Astrocyte (in vitro differentiated cells and primary cell): ENCODE measurements at regions not wholly inside any gene's neighbourhood (a gene's known extent, or its start where the extent isn't known, plus 50 kb on each side); places are given as distances from the start of the nearest gene placed in this dataset.

Source experiments
- DNase-seq: peaks from one replicate; pipeline ENCODE4 v3.0.0-alpha.2; 2010; ENCODE audit warnings: low read depth
- FAIRE-seq: peaks from 2 replicates; lab custom pipeline; 2011; peaks lifted over from hg19 to GRCh38; lab: Jason Lieb, UNC
- H2AFZ ChIP-seq: 2 replicates; pipeline ENCODE4 v1.6.0; 2012; ENCODE audit warnings: low read depth, low read length, inconsistent platforms
- H3K27ac ChIP-seq: 2 replicates; pipeline ENCODE4 v1.5.1; 2011; ENCODE audit warnings: low read depth, low read length, inconsistent platforms
- H3K27me3 ChIP-seq: 2 replicates; pipeline ENCODE4 v1.6.0; 2011; ENCODE audit warnings: low read length, inconsistent platforms; ENCODE audit not compliant: insufficient read depth
- H3K36me3 ChIP-seq: 2 replicates; pipeline ENCODE4 v1.5.1; 2011; ENCODE audit warnings: low read length, inconsistent platforms; ENCODE audit not compliant: insufficient read depth
- H3K4me1 ChIP-seq: 2 replicates; pipeline ENCODE4 v1.5.1; 2011; ENCODE audit warnings: low read length, inconsistent platforms; ENCODE audit not compliant: insufficient read depth
- H3K4me2 ChIP-seq: 2 replicates; pipeline ENCODE4 v1.6.0; 2012; ENCODE audit warnings: low read length, inconsistent platforms
- H3K4me3 ChIP-seq: 2 replicates; pipeline ENCODE4 v1.5.1; 2011; ENCODE audit warnings: low read depth, mild to moderate bottlenecking, low read length, inconsistent platforms; ENCODE audit not compliant: insufficient read depth
- H3K79me2 ChIP-seq: 2 replicates; pipeline ENCODE4 v1.6.0; 2012; ENCODE audit warnings: mild to moderate bottlenecking, low read length, inconsistent platforms; ENCODE audit not compliant: insufficient read depth
- H3K9ac ChIP-seq: 2 replicates; pipeline ENCODE4 v1.6.0; 2012; ENCODE audit warnings: mild to moderate bottlenecking, low read length, inconsistent platforms
- H3K9me3 ChIP-seq: 2 replicates; pipeline ENCODE4 v1.5.1; 2012; ENCODE audit warnings: low read depth, mild to moderate bottlenecking, low read length, inconsistent platforms; ENCODE audit not compliant: insufficient read depth
- H4K20me1 ChIP-seq: 2 replicates; pipeline ENCODE4 v1.6.0; 2012; ENCODE audit warnings: low read length, inconsistent platforms; ENCODE audit not compliant: insufficient read depth
- H3K27ac Mint-ChIP-seq: one replicate; pipeline ENCODE4 v1.8.0; 2021; ENCODE audit warnings: mild to moderate bottlenecking, mixed read lengths; ENCODE audit not compliant: unreplicated experiment
- H3K27me3 Mint-ChIP-seq: one replicate; pipeline ENCODE4 v1.8.0; 2021; ENCODE audit warnings: low read depth, mixed read lengths; ENCODE audit not compliant: unreplicated experiment
- H3K36me3 Mint-ChIP-seq: one replicate; pipeline ENCODE4 v1.8.0; 2021; ENCODE audit warnings: low read depth, mixed read lengths; ENCODE audit not compliant: unreplicated experiment
- H3K4me1 Mint-ChIP-seq: one replicate; pipeline ENCODE4 v1.8.0; 2021; ENCODE audit warnings: low read depth, mixed read lengths; ENCODE audit not compliant: unreplicated experiment
- H3K4me3 Mint-ChIP-seq: one replicate; pipeline ENCODE4 v1.8.0; 2021; ENCODE audit warnings: mild to moderate bottlenecking, moderate library complexity, mixed read lengths; ENCODE audit not compliant: unreplicated experiment
- H3K9me3 Mint-ChIP-seq: one replicate; pipeline ENCODE4 v1.8.0; 2021; ENCODE audit warnings: mild to moderate bottlenecking, mixed read lengths; ENCODE audit not compliant: unreplicated experiment
- CTCF ChIP-seq: IDR thresholded peaks from 2 replicates; pipeline ENCODE4 v1.5.1; 2011; ENCODE audit warnings: low read depth, mild to moderate bottlenecking, inconsistent platforms, low read length, moderate library complexity; ENCODE audit not compliant: insufficient read depth
- EZH2 ChIP-seq: IDR thresholded peaks from 2 replicates; pipeline ENCODE4 v1.6.1; 2012; ENCODE audit warnings: mild to moderate bottlenecking, low read length, inconsistent platforms; ENCODE audit not compliant: insufficient read depth

- peaks cover 13% of the 10 kb centered on the region for H3K4me1 Mint-ChIP-seq
- no peaks in the 10 kb centered on the region for H3K9me3 ChIP-seq
- H3K27ac Mint-ChIP-seq = peak overlapping the region; percentile 44
- no peaks in the 10 kb centered on the region for H3K9me3 Mint-ChIP-seq
- FAIRE-seq (no peak), DNase-seq (no peak)
- no peaks in the 10 kb centered on the region for H3K36me3 ChIP-seq
- H3K4me3 ChIP-seq = no peak overlapping the region
- TF ChIP-seq CTCF (no peak), EZH2 (no peak)
- no peaks in the 10 kb centered on the region for H4K20me1 ChIP-seq
- no peak overlapping the region for H3K27ac ChIP-seq
- no peak overlapping the region for H2AFZ ChIP-seq
- H3K4me1 ChIP-seq = peaks cover 2% of the 10 kb centered on the region
- no peaks in the 10 kb centered on the region for H3K36me3 Mint-ChIP-seq
- no peak overlapping the region for H3K9ac ChIP-seq
- peaks cover 17% of the 10 kb centered on the region for H3K27me3 ChIP-seq
- H3K27me3 Mint-ChIP-seq = peaks cover 36% of the 10 kb centered on the region
- no peak overlapping the region for H3K4me2 ChIP-seq
- no peaks in the 10 kb centered on the region for H3K79me2 ChIP-seq
- H3K4me3 Mint-ChIP-seq = no peak overlapping the region
Measured at GRCh38 chr16:6021276-6021943, 923.8 kb upstream of the EEF2KMT start.

GRCh38 chr16:6020162-6020985, 922.8 kb upstream of the EEF2KMT start:
- Mint-ChIP-seq H3K4me3 (peak overlapping the region; percentile 69), H3K36me3 (no peaks in the 10 kb centered on the region), H3K9me3 (no peaks in the 10 kb centered on the region), H3K4me1 (peaks cover 13% of the 10 kb centered on the region), H3K27ac (no peak overlapping the region), H3K27me3 (peaks cover 30% of the 10 kb centered on the region)
- FAIRE-seq (no peak), DNase-seq (no peak)
- peak overlapping the region; percentile 8 for H3K4me3 ChIP-seq
- no peaks in the 10 kb centered on the region for H3K36me3 ChIP-seq
- H3K27me3 ChIP-seq = peaks cover 17% of the 10 kb centered on the region
- H3K27ac ChIP-seq = no peak overlapping the region
- peaks cover 2% of the 10 kb centered on the region for H3K4me1 ChIP-seq
- H3K4me2 ChIP-seq = peak overlapping the region; percentile 75
- TF ChIP-seq EZH2 (no peak), CTCF (no peak)
- H4K20me1 ChIP-seq = no peaks in the 10 kb centered on the region
- H3K9me3 ChIP-seq = no peaks in the 10 kb centered on the region
- H3K79me2 ChIP-seq = no peaks in the 10 kb centered on the region
- no peak overlapping the region for H3K9ac ChIP-seq
- H2AFZ ChIP-seq = no peak overlapping the region
